ENCODE measurements at regions not wholly inside any gene's neighbourhood (a gene's known extent, or its start where the extent isn't known, plus 50 kb on each side); places are given as distances from the start of the nearest gene placed in this dataset.

- H3K9me3 Mint-ChIP-seq (ENCODE audit: unreplicated experiment): no peaks in the 10 kb centered on the region
- H3K36me3 Mint-ChIP-seq (ENCODE audit: low read depth, unreplicated experiment): peaks cover 4% of the 10 kb centered on the region
- no peaks in the 10 kb centered on the region for H3K27me3 Mint-ChIP-seq (ENCODE audit: unreplicated experiment)
- H3K27ac Mint-ChIP-seq (ENCODE audit: unreplicated experiment): no peak overlapping the region
- TF ChIP-seq CTCF (IDR thresholded peaks at IDR 0.05; ENCODE audit: unreplicated experiment): no peak
- H3K4me1 Mint-ChIP-seq (ENCODE audit: unreplicated experiment): no peaks in the 10 kb centered on the region
- DNase-seq (ENCODE audit: low spot score): no peak
- H3K4me3 Mint-ChIP-seq (ENCODE audit: unreplicated experiment): no peak overlapping the region
These were observed 920.9 kb upstream of the CTNND2 start for GRCh38 chr5:12825163-12825562.

- no peak overlapping the region for H3K27ac Mint-ChIP-seq (ENCODE audit: unreplicated experiment)
- H3K9me3 Mint-ChIP-seq (ENCODE audit: unreplicated experiment): no peaks in the 10 kb centered on the region
- H3K36me3 Mint-ChIP-seq (ENCODE audit: low read depth, unreplicated experiment): no peaks in the 10 kb centered on the region
- no peaks in the 10 kb centered on the region for H3K4me1 Mint-ChIP-seq (ENCODE audit: unreplicated experiment)
- no peak overlapping the region for H3K4me3 Mint-ChIP-seq (ENCODE audit: unreplicated experiment)
- no peak for TF ChIP-seq CTCF (IDR thresholded peaks at IDR 0.05; ENCODE audit: unreplicated experiment)
- no peaks in the 10 kb centered on the region for H3K27me3 Mint-ChIP-seq (ENCODE audit: unreplicated experiment)
- DNase-seq (ENCODE audit: low spot score): no peak
These were observed 901.0 kb upstream of the CTNND2 start for GRCh38 chr5:12805165-12805698.

- no peak for TF ChIP-seq CTCF (IDR thresholded peaks at IDR 0.05; ENCODE audit: unreplicated experiment)
- no peak overlapping the region for H3K4me3 Mint-ChIP-seq (ENCODE audit: unreplicated experiment)
- H3K27me3 Mint-ChIP-seq (ENCODE audit: unreplicated experiment): peaks cover 3% of the 10 kb centered on the region
- no peak for DNase-seq (ENCODE audit: low spot score)
- H3K9me3 Mint-ChIP-seq (ENCODE audit: unreplicated experiment): no peaks in the 10 kb centered on the region
- no peak overlapping the region for H3K27ac Mint-ChIP-seq (ENCODE audit: unreplicated experiment)
- peaks cover 12% of the 10 kb centered on the region for H3K36me3 Mint-ChIP-seq (ENCODE audit: low read depth, unreplicated experiment)
- no peaks in the 10 kb centered on the region for H3K4me1 Mint-ChIP-seq (ENCODE audit: unreplicated experiment)
These were observed 894.9 kb upstream of the CTNND2 start for GRCh38 chr5:12799165-12799564.

- no peaks in the 10 kb centered on the region for H3K4me1 Mint-ChIP-seq (ENCODE audit: unreplicated experiment)
- no peak overlapping the region for H3K27ac Mint-ChIP-seq (ENCODE audit: unreplicated experiment)
- no peak overlapping the region for H3K4me3 Mint-ChIP-seq (ENCODE audit: unreplicated experiment)
- no peak for DNase-seq (ENCODE audit: low spot score)
- H3K36me3 Mint-ChIP-seq (ENCODE audit: low read depth, unreplicated experiment): peaks cover 19% of the 10 kb centered on the region
- H3K9me3 Mint-ChIP-seq (ENCODE audit: unreplicated experiment): no peaks in the 10 kb centered on the region
- peaks cover 7% of the 10 kb centered on the region for H3K27me3 Mint-ChIP-seq (ENCODE audit: unreplicated experiment)
- no peak for TF ChIP-seq CTCF (IDR thresholded peaks at IDR 0.05; ENCODE audit: unreplicated experiment)
These were observed 891.1 kb upstream of the CTNND2 start for GRCh38 chr5:12795333-12795663.

GRCh38 chr5:12794476-12795332 is 890.5 kb upstream of the CTNND2 start:
- Mint-ChIP-seq H3K9me3 (ENCODE audit: unreplicated experiment) (no peaks in the 10 kb centered on the region), H3K27me3 (ENCODE audit: unreplicated experiment) (peaks cover 7% of the 10 kb centered on the region), H3K4me1 (ENCODE audit: unreplicated experiment) (no peaks in the 10 kb centered on the region), H3K4me3 (ENCODE audit: unreplicated experiment) (no peak overlapping the region), H3K27ac (ENCODE audit: unreplicated experiment) (no peak overlapping the region), H3K36me3 (ENCODE audit: low read depth, unreplicated experiment) (peaks cover 19% of the 10 kb centered on the region)
- no peak for TF ChIP-seq CTCF (IDR thresholded peaks at IDR 0.05; ENCODE audit: unreplicated experiment)
- no peak for DNase-seq (ENCODE audit: low spot score)
